ENCODE measurements at regions not wholly inside any gene's neighbourhood (a gene's known extent, or its start where the extent isn't known, plus 50 kb on each side); places are given as distances from the start of the nearest gene placed in this dataset.

- TF ChIP-seq POLR2AphosphoS5 (IDR thresholded peaks at IDR 0.05; ENCODE audit: low read depth), result no peak
- no peak for TF ChIP-seq CTCF (conservative IDR thresholded peaks at IDR 0.05; ENCODE audit: low read depth in 2 of 2)
- no peak for TF ChIP-seq CREB1 (CRISPR knock-in tag; IDR thresholded peaks at IDR 0.05; ENCODE audit: low read depth)
- no peak for TF ChIP-seq STAT1 (IDR thresholded peaks at IDR 0.05; ENCODE audit: unreplicated experiment)
- TF ChIP-seq, protein P1, sequence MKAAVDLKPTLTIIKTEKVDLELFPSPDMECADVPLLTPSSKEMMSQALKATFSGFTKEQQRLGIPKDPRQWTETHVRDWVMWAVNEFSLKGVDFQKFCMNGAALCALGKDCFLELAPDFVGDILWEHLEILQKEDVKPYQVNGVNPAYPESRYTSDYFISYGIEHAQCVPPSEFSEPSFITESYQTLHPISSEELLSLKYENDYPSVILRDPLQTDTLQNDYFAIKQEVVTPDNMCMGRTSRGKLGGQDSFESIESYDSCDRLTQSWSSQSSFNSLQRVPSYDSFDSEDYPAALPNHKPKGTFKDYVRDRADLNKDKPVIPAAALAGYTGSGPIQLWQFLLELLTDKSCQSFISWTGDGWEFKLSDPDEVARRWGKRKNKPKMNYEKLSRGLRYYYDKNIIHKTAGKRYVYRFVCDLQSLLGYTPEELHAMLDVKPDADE (IDR thresholded peaks at IDR 0.05), result no peak
- no peak for TF ChIP-seq EZH2 (IDR thresholded peaks at IDR 0.05; ENCODE audit: low read depth, unreplicated experiment)
- no peak for TF ChIP-seq EZH2phosphoT487 (IDR thresholded peaks at IDR 0.05; ENCODE audit: unreplicated experiment)
- no peak for TF ChIP-seq REST (IDR thresholded peaks at IDR 0.05; ENCODE audit: unreplicated experiment)
- TF ChIP-seq JUNB (IDR thresholded peaks at IDR 0.05; ENCODE audit: unreplicated experiment), result no peak
- TF ChIP-seq NANOG (IDR thresholded peaks at IDR 0.05; ENCODE audit: borderline replicate concordance), result no peak
- no peak for TF ChIP-seq ZNF331 (CRISPR knock-in tag; IDR thresholded peaks at IDR 0.05; ENCODE audit: low read depth)
- no peak for TF ChIP-seq ZNF114 (CRISPR knock-in tag; IDR thresholded peaks at IDR 0.05)
- no peak for TF ChIP-seq ZNF462 (CRISPR knock-in tag; IDR thresholded peaks at IDR 0.05)
Observed at GRCh38 chr22:48863965-48864528, 963.6 kb downstream of the BRD1 start.

Data from GM23338 (cell line).